ENCODE measurements at regions not wholly inside any gene's neighbourhood (a gene's known extent, or its start where the extent isn't known, plus 50 kb on each side); places are given as distances from the start of the nearest gene placed in this dataset.

- Histone ChIP-seq H3K27ac (ENCODE audit: low read depth, low read length) (no peak overlapping the region), H3K36me3 (ENCODE audit: insufficient read depth, low read length) (no peaks in the 10 kb centered on the region), H3K4me1 (ENCODE audit: insufficient read depth, low read length) (no peaks in the 10 kb centered on the region), H3K27me3 (ENCODE audit: insufficient read depth, low read length) (no peaks in the 10 kb centered on the region), H3K4me3 (ENCODE audit: low read length) (no peak overlapping the region), H3K9ac (ENCODE audit: low read depth, low read length) (no peak overlapping the region), H3K9me3 (ENCODE audit: insufficient read depth, low read depth, low read length) (no peaks in the 10 kb centered on the region)
- over 99% methylated on average over 4 of the region's 4 CpGs for WGBS
Observed at GRCh38 chr18:51946946-51947345, 393.1 kb upstream of the DCC start.

GRCh38 chr18:51952844-51953243, 387.2 kb upstream of the DCC start:
- Histone ChIP-seq H3K4me3 (ENCODE audit: low read length) (no peak overlapping the region), H3K36me3 (ENCODE audit: insufficient read depth, low read length) (no peaks in the 10 kb centered on the region), H3K9me3 (ENCODE audit: insufficient read depth, low read depth, low read length) (no peaks in the 10 kb centered on the region), H3K9ac (ENCODE audit: low read depth, low read length) (no peak overlapping the region), H3K27ac (ENCODE audit: low read depth, low read length) (no peak overlapping the region), H3K27me3 (ENCODE audit: insufficient read depth, low read length) (no peaks in the 10 kb centered on the region), H3K4me1 (ENCODE audit: insufficient read depth, low read length) (no peaks in the 10 kb centered on the region)
- WGBS = 95% methylated on average over 2 of the region's 2 CpGs

GRCh38 chr18:51953521-51953920, 386.5 kb upstream of the DCC start:
- no peaks in the 10 kb centered on the region for H3K36me3 ChIP-seq (ENCODE audit: insufficient read depth, low read length)
- H3K27me3 ChIP-seq (ENCODE audit: insufficient read depth, low read length) = no peaks in the 10 kb centered on the region
- H3K9me3 ChIP-seq (ENCODE audit: insufficient read depth, low read depth, low read length) = no peaks in the 10 kb centered on the region
- no peak overlapping the region for H3K9ac ChIP-seq (ENCODE audit: low read depth, low read length)
- WGBS = 97% methylated on average over 3 of the region's 3 CpGs
- H3K4me3 ChIP-seq (ENCODE audit: low read length) = no peak overlapping the region
- no peak overlapping the region for H3K27ac ChIP-seq (ENCODE audit: low read depth, low read length)
- H3K4me1 ChIP-seq (ENCODE audit: insufficient read depth, low read length) = no peaks in the 10 kb centered on the region

GRCh38 chr18:51955136-51955535, 384.9 kb upstream of the DCC start:
- Histone ChIP-seq H3K4me3 (ENCODE audit: low read length) (no peak overlapping the region), H3K36me3 (ENCODE audit: insufficient read depth, low read length) (no peaks in the 10 kb centered on the region), H3K9ac (ENCODE audit: low read depth, low read length) (no peak overlapping the region), H3K27me3 (ENCODE audit: insufficient read depth, low read length) (no peaks in the 10 kb centered on the region), H3K9me3 (ENCODE audit: insufficient read depth, low read depth, low read length) (no peaks in the 10 kb centered on the region), H3K4me1 (ENCODE audit: insufficient read depth, low read length) (no peaks in the 10 kb centered on the region), H3K27ac (ENCODE audit: low read depth, low read length) (no peak overlapping the region)
- WGBS = 93% methylated on average over 6 of the region's 6 CpGs

GRCh38 chr18:51957001-51957400, 383.0 kb upstream of the DCC start:
- no peaks in the 10 kb centered on the region for H3K4me1 ChIP-seq (ENCODE audit: insufficient read depth, low read length)

GRCh38 chr18:51980101-51980500, 359.9 kb upstream of the DCC start:
- Histone ChIP-seq H3K27me3 (ENCODE audit: insufficient read depth, low read length) (no peaks in the 10 kb centered on the region), H3K4me1 (ENCODE audit: insufficient read depth, low read length) (no peaks in the 10 kb centered on the region), H3K9me3 (ENCODE audit: insufficient read depth, low read depth, low read length) (no peaks in the 10 kb centered on the region), H3K4me3 (ENCODE audit: low read length) (no peak overlapping the region), H3K27ac (ENCODE audit: low read depth, low read length) (no peak overlapping the region), H3K9ac (ENCODE audit: low read depth, low read length) (no peak overlapping the region), H3K36me3 (ENCODE audit: insufficient read depth, low read length) (no peaks in the 10 kb centered on the region)
- 98% methylated on average over 3 of the region's 3 CpGs for WGBS

More at GRCh38 chr18:51957001-51957400, 383.0 kb upstream of the DCC start:
- 92% methylated on average over 4 of the region's 4 CpGs for WGBS
- H3K9ac ChIP-seq (ENCODE audit: low read depth, low read length) = no peak overlapping the region
- H3K9me3 ChIP-seq (ENCODE audit: insufficient read depth, low read depth, low read length) = no peaks in the 10 kb centered on the region
- H3K27me3 ChIP-seq (ENCODE audit: insufficient read depth, low read length) = no peaks in the 10 kb centered on the region
- no peaks in the 10 kb centered on the region for H3K36me3 ChIP-seq (ENCODE audit: insufficient read depth, low read length)
- H3K4me3 ChIP-seq (ENCODE audit: low read length) = no peak overlapping the region
- H3K27ac ChIP-seq (ENCODE audit: low read depth, low read length) = no peak overlapping the region

- Histone ChIP-seq H3K9ac (ENCODE audit: low read depth, low read length) (no peak overlapping the region), H3K4me1 (ENCODE audit: insufficient read depth, low read length) (peaks cover 3% of the 10 kb centered on the region; the same call in 1 of the 2 replicates), H3K36me3 (ENCODE audit: insufficient read depth, low read length) (no peaks in the 10 kb centered on the region), H3K27ac (ENCODE audit: low read depth, low read length) (no peak overlapping the region), H3K9me3 (ENCODE audit: insufficient read depth, low read depth, low read length) (no peaks in the 10 kb centered on the region), H3K27me3 (ENCODE audit: insufficient read depth, low read length) (peaks cover 16% of the 10 kb centered on the region; the same call in 1 of the 2 replicates), H3K4me3 (ENCODE audit: low read length) (no peak overlapping the region)
- WGBS = 29% methylated on average over 2 of the region's 2 CpGs
Observed at GRCh38 chr18:51988277-51988676, 351.7 kb upstream of the DCC start.

- Histone ChIP-seq H3K4me1 (ENCODE audit: insufficient read depth, low read length) (no peaks in the 10 kb centered on the region), H3K9me3 (ENCODE audit: insufficient read depth, low read depth, low read length) (no peaks in the 10 kb centered on the region)
- WGBS = 94% methylated on average over 2 of the region's 2 CpGs
Observed at GRCh38 chr18:51997129-51997528, 342.9 kb upstream of the DCC start.

GRCh38 chr18:51998066-51998465, 341.9 kb upstream of the DCC start:
- H3K36me3 ChIP-seq (ENCODE audit: insufficient read depth, low read length) = no peaks in the 10 kb centered on the region
- H3K27ac ChIP-seq (ENCODE audit: low read depth, low read length) = no peak overlapping the region
- no peak overlapping the region for H3K4me3 ChIP-seq (ENCODE audit: low read length)
- WGBS = 100% methylated on average over 1 of the region's 3 CpGs
- no peaks in the 10 kb centered on the region for H3K27me3 ChIP-seq (ENCODE audit: insufficient read depth, low read length)
- H3K9ac ChIP-seq (ENCODE audit: low read depth, low read length) = no peak overlapping the region
- no peaks in the 10 kb centered on the region for H3K4me1 ChIP-seq (ENCODE audit: insufficient read depth, low read length)
- no peaks in the 10 kb centered on the region for H3K9me3 ChIP-seq (ENCODE audit: insufficient read depth, low read depth, low read length)

More at GRCh38 chr18:51997129-51997528, 342.9 kb upstream of the DCC start:
- no peaks in the 10 kb centered on the region for H3K27me3 ChIP-seq (ENCODE audit: insufficient read depth, low read length)
- H3K9ac ChIP-seq (ENCODE audit: low read depth, low read length) = no peak overlapping the region
- no peak overlapping the region for H3K4me3 ChIP-seq (ENCODE audit: low read length)
- H3K36me3 ChIP-seq (ENCODE audit: insufficient read depth, low read length) = no peaks in the 10 kb centered on the region
- no peak overlapping the region for H3K27ac ChIP-seq (ENCODE audit: low read depth, low read length)

- H3K27ac ChIP-seq (ENCODE audit: low read depth, low read length) = no peak overlapping the region
- H3K27me3 ChIP-seq (ENCODE audit: insufficient read depth, low read length) = no peaks in the 10 kb centered on the region
- H3K4me1 ChIP-seq (ENCODE audit: insufficient read depth, low read length) = no peaks in the 10 kb centered on the region
- H3K9me3 ChIP-seq (ENCODE audit: insufficient read depth, low read depth, low read length) = no peaks in the 10 kb centered on the region
- no peaks in the 10 kb centered on the region for H3K36me3 ChIP-seq (ENCODE audit: insufficient read depth, low read length)
- H3K9ac ChIP-seq (ENCODE audit: low read depth, low read length) = no peak overlapping the region
- 98% methylated on average over 3 of the region's 3 CpGs for WGBS
- no peak overlapping the region for H3K4me3 ChIP-seq (ENCODE audit: low read length)
Observed at GRCh38 chr18:51998711-51999110, 341.3 kb upstream of the DCC start.

- no peaks in the 10 kb centered on the region for H3K36me3 ChIP-seq (ENCODE audit: insufficient read depth, low read length)
- H3K27ac ChIP-seq (ENCODE audit: low read depth, low read length) = no peak overlapping the region
- no peaks in the 10 kb centered on the region for H3K4me1 ChIP-seq (ENCODE audit: insufficient read depth, low read length)
- H3K9ac ChIP-seq (ENCODE audit: low read depth, low read length) = no peak overlapping the region
- no peak overlapping the region for H3K4me3 ChIP-seq (ENCODE audit: low read length)
- H3K9me3 ChIP-seq (ENCODE audit: insufficient read depth, low read depth, low read length) = no peaks in the 10 kb centered on the region
- WGBS = 85% methylated on average over 2 of the region's 2 CpGs
- H3K27me3 ChIP-seq (ENCODE audit: insufficient read depth, low read length) = no peaks in the 10 kb centered on the region
Observed at GRCh38 chr18:51999351-51999750, 340.6 kb upstream of the DCC start.

- no peaks in the 10 kb centered on the region for H3K36me3 ChIP-seq (ENCODE audit: insufficient read depth, low read length)
- H3K27me3 ChIP-seq (ENCODE audit: insufficient read depth, low read length) = no peaks in the 10 kb centered on the region
- no peaks in the 10 kb centered on the region for H3K9me3 ChIP-seq (ENCODE audit: insufficient read depth, low read depth, low read length)
- H3K4me3 ChIP-seq (ENCODE audit: low read length) = no peak overlapping the region
- no peak overlapping the region for H3K27ac ChIP-seq (ENCODE audit: low read depth, low read length)
- H3K9ac ChIP-seq (ENCODE audit: low read depth, low read length) = no peak overlapping the region
- 94% methylated on average over 1 of the region's 1 CpG for WGBS
- no peaks in the 10 kb centered on the region for H3K4me1 ChIP-seq (ENCODE audit: insufficient read depth, low read length)
Observed at GRCh38 chr18:52000435-52000834, 339.6 kb upstream of the DCC start.
